ENCODE measurements at regions not wholly inside any gene's neighbourhood (a gene's known extent, or its start where the extent isn't known, plus 50 kb on each side); places are given as distances from the start of the nearest gene placed in this dataset.
A peak's percentile ranks its signal among the peaks of the same experiment; 100 is the strongest.

DNA sequence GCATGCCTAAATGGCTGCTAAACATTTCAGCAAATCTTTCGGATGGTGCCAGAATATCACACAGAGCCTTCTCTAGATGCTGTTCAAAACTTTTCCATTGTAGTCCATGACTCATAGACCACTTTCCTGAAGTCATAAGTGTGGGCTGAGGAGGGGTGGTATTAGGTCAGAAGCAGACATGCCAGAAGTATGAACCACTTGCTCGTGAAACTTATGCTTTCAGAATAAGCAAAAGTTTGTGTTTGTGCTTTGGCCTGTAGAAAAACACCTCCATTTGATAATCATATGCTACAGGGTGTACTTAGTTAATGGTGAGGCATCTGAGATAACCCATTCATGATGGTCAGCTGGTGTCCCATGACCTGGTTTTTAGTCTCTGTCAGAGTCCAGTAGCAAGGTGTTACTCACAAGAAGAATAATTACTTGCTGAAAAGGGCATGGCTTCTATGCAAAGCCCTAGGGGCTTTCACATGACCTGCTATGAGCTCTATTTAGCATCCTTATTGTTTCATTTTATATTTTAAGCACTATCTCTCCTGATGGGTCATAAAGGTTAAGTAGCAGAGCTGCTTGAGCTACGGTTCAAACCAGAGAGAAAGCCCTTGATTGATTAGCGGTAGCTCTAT is 183.1 kb upstream of the IVNS1ABP start:
- DNase-seq (ENCODE audit: low spot score): no peak

DNA sequence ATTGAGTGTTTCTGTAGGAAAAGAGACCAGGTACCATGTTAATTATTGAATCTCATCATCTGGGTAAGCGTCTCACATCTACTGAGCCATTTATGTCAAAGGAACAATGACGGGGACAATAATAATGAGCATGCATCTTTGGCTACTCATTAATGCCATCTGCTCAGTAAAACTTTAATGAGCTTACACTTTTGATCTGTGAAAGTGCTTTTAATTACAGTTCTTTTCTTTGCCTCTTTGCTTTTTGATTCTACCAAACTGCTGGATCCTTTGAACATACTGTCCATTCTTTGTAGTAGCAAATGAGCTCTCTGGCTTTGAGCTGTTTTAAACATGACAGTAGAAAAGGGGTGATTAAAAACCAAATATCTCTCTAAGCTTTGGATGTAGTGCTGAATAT is 181.2 kb upstream of the IVNS1ABP start:
- no peak for DNase-seq (ENCODE audit: low spot score)

DNA sequence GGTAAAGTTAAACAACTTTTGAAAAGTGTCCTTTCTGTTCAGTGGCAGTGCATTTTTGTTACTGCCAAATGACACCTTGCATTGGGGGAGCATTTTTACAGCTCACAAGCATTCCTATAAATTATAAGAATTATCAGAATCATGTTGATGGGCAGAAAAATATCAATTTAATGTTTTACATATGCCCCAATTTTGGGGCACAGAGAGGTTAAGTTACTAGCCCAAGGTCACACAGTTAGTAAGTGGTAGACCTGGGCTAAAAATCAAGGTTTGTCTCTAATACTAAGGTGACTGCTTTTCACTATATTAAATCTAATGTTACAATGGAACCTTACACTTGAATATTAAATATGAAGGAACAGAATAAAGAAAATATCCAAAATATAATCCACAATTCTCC is 180.1 kb upstream of the IVNS1ABP start:
- DNase-seq (ENCODE audit: low spot score): no peak

DNA sequence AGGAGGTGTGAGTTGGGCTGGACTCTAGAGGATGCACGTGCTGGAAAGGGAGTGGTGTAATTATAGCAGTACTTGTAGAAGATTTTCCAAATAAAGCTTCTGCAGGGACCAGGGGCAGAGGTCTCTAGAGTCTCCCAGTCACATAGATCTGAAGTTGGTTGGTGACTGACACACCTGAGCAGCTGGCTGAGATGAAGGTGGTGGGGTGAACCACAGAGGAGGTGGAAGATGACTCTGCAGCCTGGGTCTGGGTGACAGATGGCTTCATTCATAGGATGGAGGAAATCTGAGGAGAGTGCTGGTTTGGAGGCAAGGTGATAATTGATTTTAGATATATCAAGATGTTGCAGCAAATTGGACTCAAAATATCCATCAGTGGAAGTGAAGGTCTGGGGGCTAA is 178.9 kb upstream of the IVNS1ABP start:
- DNase-seq (ENCODE audit: low spot score): no peak

DNA sequence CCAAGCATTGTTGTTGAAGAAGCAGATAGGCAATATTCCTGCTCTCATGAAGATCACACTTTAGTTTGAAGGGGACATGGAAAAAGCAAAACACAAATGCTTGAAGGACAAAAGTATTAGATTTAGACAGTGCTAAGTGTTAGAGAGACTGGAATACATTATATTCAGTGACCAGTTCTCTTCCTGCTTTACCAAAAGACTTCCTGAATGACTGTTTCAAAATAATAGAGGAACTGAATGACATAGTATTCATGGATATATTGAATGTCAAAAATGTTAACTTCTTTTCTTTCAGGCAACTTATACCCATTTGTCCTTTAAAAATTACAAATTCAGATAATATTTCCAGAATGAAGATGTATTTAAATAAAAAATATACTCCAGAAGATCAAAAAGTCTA is 178.0 kb upstream of the IVNS1ABP start:
- DNase-seq (ENCODE audit: low spot score): no peak

DNA sequence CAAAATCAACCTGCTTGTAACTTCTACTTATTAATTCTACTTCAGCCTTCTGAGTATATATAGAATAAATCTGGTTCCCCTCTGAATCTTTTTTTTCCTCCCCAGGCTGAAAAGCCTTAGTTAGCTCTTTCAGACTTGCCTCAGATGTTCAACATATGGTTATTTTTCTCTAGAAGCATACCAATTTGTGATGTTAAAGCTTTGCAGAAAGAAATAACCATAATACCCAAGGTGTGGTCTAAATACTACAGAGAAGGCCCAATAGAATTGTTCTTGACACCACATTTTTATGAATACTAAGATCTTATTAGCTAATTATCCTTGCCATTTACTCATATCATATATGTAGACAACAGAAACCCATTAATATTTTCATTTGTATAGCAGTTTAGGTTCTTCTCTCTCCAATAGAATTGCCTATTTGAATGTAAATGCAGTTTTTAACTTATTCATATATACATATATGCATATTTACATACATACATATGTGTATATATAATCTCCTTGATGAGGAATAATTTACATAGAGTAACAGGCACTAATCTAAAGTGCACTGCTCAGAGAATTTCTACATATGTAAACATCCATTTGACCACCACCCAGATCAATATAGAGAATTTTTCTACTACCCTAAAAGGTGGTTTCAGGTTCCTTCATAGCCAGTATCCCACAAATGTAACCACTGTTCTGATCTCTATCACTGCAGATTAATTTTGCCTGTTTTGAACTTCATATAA is 175.2 kb upstream of the IVNS1ABP start:
- no peak for DNase-seq (ENCODE audit: low spot score)

DNA sequence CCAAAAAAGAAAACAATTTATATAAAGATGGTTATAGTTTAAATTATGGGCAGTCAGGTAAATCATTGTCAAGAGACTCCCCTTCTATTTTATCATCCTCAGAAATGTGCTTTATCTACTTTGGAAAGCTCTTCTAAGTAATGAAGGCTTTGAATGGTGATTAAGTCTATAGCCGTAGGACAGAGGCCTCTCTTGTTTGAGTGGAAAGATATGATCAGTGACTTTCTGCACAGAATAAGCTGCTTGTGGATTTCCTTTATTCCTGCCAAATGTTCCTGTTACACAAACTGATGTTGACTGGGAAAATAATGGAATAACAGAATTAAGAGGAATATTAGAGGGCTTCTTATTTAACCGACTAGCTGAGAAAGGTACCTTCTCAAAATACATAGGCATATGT is 174.6 kb upstream of the IVNS1ABP start:
- DNase-seq (ENCODE audit: low spot score): no peak

DNA sequence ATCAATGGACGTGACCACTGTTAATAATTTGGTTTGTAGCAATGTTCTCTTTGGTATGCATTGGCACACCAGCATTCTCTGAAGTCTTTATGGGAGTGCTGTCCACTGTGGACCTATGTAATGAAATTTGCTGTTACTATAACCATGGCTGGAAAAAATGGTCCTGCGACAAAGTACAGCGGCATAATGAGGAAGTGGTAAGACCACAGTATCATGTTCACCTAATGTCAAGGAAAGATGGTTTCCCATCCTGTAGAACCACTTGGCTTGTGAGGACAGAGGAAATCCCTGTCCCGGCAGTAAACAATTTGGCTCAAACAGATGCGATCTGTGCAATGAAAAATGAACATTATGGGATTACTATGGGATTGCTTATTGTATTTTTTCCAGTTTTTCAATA is 173.9 kb upstream of the IVNS1ABP start:
- DNase-seq (ENCODE audit: low spot score): no peak

DNA sequence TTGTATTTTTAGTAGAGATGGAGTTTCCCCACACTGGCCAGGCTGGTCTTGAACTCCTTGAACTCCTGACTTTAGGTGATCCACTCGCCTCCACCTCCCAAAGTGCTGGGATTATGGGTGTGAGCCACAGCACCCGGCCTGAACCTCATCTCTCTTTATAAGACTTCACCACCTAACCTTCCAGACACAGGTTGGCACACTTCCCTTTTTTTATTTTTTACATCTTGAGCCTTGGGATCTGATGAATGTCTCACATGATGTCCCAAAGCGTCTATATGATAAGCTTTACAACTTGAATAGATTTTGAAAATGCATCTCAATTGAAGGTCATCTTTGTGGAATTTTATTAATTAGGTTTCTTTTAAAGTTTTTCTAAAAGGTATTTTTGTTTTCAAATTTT is 172.4 kb upstream of the IVNS1ABP start:
- DNase-seq (ENCODE audit: low spot score): no peak

DNA sequence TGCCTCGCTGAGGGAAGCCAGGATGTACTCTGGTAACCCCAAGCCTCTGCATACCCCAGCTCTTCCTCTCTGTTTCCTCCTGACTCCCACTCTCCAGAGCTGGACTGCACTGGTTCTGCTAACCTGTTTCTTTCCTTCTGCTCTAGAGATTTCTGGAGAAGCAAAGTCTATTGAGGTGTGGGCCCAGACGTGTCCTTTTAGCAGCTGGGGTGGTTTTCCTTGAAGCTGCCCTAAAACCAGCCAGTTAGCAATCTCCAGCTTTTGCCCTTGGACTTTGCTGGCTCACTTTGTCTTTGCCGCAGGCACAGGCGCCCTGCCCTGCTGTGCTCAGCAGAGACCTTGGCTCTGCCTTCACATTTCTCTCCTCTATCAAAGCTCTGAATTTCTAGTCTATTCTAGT is 171.8 kb upstream of the IVNS1ABP start:
- no peak for DNase-seq (ENCODE audit: low spot score)

DNA sequence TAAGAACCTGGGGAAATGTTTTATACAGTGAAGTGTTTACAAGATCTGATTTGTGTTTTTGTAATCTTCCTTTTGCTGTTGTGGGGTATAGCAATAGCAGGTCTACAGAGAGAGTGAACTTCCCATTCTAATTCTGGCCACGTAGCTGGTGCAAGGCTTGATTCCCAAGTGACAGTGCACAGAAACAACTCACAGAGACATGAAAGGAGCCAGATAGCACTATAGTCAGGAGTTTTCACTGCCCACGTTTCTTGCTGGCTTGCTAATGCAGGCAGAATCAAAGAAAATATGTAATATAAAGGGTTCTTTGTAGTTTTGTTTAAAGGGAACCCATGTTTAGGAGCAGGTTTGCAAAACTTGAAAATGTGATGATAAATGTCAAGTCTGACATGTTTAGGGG is 170.9 kb upstream of the IVNS1ABP start:
- DNase-seq (ENCODE audit: low spot score): peak; percentile 15

DNA sequence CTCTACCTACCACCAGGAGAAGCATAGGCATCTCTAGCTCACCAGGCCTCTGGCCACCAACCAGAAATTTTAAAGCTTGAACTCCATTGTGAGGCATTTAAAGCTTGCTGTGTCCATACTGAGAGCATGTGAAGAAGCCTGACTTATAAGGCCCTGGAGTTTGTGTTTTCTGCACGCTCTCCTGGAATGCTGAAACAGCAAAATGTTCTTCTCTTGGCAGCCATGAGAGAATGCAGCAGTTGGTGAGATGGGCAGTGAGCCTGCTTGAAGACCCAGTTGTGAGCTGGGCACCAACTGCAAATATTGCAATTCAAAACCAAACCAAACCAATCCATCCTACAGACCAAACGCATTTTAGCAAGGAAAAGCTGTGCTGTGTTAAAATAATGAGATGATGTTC is 170.0 kb upstream of the IVNS1ABP start:
- DNase-seq (ENCODE audit: low spot score): no peak

DNA sequence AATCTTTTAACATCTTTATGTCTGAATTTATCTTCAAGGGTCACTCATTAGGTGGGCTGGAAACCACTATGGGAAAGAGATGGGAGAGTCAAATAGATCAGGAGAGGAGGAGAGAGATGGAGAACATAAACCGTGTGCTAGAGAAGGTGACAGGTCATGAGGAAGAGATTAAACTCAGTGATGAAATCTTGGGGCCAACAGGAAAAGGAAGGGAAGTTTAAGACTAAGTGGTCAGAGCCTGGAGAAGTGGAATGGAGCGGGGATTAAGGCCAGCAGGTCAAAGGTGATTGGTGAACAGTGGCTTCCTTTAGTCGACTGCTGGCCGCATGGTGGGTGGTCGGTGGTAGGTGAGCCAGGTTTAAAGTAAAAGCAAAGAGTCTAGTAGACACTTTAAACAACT is 169.3 kb upstream of the IVNS1ABP start:
- DNase-seq (ENCODE audit: low spot score): no peak

DNA sequence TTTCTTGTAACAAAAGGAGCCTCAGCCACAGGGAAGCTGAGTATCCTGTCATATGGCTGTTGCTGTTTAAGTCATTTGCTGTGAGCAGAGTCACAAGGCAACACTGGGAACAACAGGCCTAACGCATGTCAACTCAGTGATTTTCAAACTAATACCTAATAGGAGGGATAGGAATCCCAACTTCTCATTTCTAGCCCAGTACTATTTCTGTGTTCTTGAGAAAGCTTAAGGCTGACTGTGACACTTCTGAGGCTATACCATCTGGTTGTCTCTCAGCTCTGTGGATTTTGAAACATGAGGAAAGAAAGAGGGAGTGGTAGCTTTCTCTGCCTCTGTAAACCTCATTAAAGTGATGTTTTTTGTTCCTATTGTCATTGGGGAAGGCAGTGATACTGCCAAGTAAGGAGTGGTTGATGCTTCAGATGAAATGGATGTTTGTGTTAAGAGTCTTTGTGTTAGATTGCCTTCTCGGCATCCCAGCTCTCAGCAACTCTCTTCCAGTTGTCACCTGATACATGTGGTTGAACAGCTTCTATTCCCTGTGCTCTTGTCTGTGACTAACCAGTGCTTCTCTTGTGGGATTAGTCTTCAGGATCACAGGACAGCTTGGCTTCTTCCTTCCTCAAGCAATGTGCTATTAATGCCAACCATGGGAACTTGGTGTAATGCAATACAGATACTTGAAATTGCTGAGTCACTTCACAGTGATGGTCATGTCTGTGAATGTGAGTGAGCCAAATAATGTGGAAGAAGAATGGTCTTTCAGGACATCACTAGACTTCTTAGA is 166.8 kb upstream of the IVNS1ABP start:
- peak; percentile 35 for DNase-seq (ENCODE audit: low spot score)

DNA sequence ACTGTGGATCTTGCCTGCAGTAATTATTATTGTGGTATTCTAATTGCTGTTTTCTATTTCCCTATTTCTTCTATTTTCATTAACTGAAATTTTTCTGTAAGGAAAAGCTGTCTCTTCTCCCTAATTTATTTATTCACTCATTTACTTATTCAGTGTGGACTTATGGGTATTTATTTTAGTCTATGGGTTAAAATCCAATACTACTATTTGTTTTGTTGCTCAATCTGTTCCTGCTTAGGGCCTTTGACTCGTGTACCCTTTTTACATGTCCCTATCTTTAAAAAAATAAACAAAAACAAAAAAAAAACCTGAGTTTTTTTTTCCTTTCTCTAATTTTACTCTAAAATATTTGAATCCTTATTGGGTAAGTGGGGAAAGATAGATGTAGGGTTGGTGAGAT is 166.2 kb upstream of the IVNS1ABP start:
- no peak for DNase-seq (ENCODE audit: low spot score)

DNA sequence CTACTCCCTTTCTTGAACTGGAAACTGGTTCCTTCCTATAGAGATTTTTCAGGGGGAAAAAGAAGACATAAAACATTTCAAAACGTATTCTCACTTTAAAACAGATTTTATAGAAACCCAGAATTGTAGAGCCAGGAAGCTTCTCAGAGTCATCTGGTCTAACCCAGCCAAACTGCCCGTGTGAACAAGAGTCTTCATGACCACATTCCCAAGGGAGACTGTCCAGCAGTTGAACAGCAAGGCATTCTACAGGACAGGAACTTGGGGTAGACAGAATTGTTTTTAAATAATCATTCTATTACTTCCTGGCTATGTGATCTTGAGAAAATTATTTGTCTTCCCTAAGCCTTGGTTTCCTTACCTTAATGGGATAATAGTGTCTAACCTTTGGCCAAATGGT is 163.5 kb upstream of the IVNS1ABP start:
- no peak for DNase-seq (ENCODE audit: low spot score)

DNA sequence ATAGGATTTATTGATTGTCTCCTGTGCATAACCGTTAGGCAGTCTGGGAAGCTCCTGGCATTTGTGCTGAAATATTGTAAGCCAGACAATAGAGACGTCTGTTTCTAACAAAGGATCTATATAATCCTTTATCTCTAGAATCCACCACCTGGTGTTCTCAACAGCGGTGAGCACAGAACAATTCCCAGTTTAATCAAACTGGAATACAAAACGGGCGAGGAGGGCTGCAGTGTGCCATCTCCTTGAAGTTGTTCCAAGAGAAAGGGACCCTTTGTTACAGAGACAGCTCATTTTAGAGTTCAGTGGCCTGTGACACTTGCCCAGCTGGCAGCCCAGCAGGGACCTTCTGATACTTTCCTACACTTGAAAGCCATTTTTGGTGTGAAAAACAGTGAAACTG is 162.8 kb upstream of the IVNS1ABP start:
- no peak for DNase-seq (ENCODE audit: low spot score)

DNA sequence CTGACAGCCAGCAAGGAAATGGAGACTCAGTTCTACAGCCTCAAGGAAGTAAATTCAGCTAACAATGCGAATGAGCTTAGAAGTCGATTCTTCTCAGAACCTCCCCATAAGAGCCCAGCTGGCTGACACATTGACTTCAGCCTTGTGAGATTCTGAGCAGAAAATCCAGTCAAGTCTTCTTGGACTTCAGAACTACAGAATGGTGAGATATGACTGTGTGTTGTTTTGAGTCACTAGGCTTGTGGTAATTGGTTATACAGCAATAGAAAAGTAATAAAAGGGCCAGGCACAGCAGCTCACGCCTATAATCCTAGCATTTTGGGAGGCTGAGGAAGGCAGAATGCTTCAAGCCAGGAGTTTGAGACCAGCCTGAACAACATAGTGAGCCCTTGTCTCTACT is 161.8 kb upstream of the IVNS1ABP start:
- DNase-seq (ENCODE audit: low spot score): no peak

DNA sequence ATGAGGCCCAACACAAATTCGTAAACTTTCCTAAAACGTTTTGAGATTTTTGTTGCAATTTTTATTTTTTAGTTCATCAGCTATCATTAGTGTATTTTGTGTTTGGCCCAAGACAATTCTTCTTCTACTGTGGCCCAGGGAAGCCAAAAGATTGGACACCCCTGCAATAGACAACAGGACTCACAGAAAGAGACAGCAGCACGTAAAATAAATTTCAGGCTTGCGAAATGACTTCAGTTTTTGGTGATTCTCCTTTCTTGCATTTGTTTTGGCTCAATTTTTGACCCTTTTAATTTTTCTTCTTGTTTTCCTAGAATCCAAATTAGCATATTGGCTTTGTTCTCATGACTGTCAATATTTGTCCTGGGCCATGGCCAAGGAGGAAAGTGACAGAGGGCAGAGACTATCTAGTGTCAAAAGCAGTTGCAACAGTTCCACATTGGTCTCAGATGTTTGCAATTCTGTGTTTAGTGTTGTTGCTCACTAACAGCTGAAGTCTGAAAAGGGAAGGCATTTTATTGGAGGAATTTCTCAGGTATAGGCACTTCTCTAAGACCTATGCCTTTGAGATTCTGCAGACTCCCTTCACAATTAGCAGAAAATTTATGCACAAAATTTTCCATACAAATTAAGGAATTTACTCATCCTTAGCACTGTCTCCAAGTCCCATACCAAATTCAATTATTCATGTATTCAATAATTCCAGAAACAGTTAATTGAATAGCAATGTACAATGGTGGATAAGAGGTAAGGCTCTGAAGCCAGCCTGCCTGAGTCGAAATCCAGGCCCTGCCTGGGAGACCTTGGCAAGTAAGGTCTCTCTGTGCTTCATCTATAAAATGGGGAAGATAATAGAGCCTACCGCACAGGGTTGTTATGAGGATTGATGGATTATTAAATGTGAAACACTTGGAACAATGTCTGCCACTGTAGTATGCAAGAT is 160.9 kb upstream of the IVNS1ABP start:
- no peak for DNase-seq (ENCODE audit: low spot score)

DNA sequence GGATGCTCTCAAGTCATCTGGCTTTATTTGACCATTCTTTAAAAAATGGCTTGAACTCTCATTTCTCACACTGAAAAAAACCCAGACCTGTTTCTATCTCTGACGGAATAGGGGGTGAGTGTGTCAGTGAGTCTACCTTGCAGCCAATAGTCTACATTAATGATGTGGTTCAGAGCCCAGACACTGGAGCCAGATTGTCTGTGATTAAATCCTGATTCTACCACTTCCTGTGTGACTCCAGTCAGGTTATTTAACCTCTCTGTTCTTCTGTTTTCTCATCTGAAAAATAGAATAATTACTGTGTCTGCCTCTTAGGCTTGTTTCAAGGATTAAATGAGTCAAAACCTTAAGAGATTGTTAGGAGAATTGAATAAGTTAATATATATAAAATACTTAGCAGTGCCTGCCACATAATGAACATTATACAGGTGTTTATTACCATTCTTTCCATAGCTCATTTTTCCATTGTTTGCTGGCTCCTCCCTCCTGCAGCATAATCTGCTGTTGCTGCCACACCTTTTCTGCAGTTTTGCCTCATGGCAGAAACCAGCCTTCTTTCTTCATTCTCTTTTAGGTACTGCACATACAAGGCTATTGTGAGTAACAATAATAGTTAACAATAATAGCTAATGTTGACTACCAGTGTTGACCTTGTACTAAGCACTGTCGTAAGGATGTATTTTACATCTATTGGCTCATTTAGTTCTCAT is 157.6 kb upstream of the IVNS1ABP start:
- no peak for DNase-seq (ENCODE audit: low spot score)

DNA sequence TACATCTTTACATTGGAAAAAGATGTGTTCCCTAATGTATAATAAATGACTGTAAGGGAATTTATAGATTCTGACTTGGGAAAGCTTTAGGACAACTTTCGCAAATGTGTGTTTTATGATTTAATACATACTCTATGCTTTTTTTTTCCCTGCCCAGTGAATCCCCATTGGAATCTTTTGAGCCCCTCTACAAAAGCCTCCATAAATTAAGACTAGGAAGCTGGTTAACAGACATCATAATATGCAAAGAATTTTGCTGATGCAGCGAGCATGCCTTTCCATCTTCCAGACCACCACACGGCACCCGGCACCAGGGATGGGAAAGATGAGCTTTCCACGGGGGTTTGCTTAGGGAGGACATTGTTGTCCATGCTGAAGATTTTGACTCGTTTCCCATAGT is 156.1 kb upstream of the IVNS1ABP start:
- DNase-seq (ENCODE audit: low spot score): no peak

DNA sequence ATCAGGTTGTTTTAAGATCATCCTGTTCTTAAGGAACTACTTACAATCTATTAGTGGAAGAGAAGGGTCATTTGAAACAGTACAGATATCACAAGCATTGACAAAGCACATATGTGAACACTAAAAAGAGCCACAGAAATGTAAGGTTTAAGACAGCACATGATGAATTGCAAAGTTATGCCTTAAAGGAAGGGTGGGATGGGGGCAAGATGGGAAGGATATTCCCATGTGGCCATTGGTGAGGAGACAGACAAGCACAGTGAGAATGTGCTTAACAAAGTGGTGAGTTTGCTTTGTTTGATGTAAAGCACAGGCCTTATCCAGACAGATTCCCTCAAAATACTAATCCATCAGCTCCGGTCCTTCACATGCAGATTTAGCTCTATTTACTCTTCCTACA is 151.6 kb upstream of the IVNS1ABP start:
- DNase-seq (ENCODE audit: low spot score): no peak

Data from Ammon's horn (tissue), 1 donor.